Lung (tissue), 11 donors: ENCODE measurements at regions not wholly inside any gene's neighbourhood (a gene's known extent, or its start where the extent isn't known, plus 50 kb on each side); places are given as distances from the start of the nearest gene placed in this dataset.

Experiments used
- ATAC-seq: fragments of 200-7000 bp; cut with Tn5 transposase; one replicate; pipeline ENCODE4 v1.9.1; 2020; ENCODE audit warnings: moderate number of reproducible peaks; ENCODE audit not compliant: insufficient read depth, low FRiP score
- DNase-seq, 3 donors: peaks; one replicate each; pipeline ENCODE4 v3.0.0-alpha.2; 2013 to 2017
- H3K27ac ChIP-seq, 2 donors: one replicate each; pipeline ENCODE4 v1.5.1; 2013; ENCODE audit warnings: mild to moderate bottlenecking in 2 of 2, moderate library complexity in 2 of 2, control low read depth in 1 of 2, inconsistent platforms in 1 of 2, low read depth in 1 of 2, low read length in 1 of 2
- H3K27me3 ChIP-seq, 3 donors: one replicate each; pipeline ENCODE4 v1.5.1; 2013; ENCODE audit warnings: low read length in 2 of 3; ENCODE audit not compliant: control insufficient read depth in 3 of 3, insufficient read depth in 3 of 3
- H3K36me3 ChIP-seq, 4 donors: one replicate each; pipeline ENCODE4 v1.5.1; 2013; ENCODE audit warnings: low read length in 4 of 4, mild to moderate bottlenecking in 1 of 4, moderate library complexity in 1 of 4; ENCODE audit not compliant: control insufficient read depth in 4 of 4, insufficient read depth in 4 of 4
- H3K4me1 ChIP-seq, 5 donors: one replicate each; pipeline ENCODE4 v1.5.1; 2013; ENCODE audit warnings: low read length in 5 of 5, mild to moderate bottlenecking in 2 of 5, moderate library complexity in 1 of 5; ENCODE audit not compliant: control insufficient read depth in 5 of 5, insufficient read depth in 5 of 5
- H3K4me3 ChIP-seq: one replicate; pipeline ENCODE4 v1.5.1; 2013; ENCODE audit warnings: mild to moderate bottlenecking, control low read depth, moderate library complexity
- H3K9ac ChIP-seq, 2 donors: one replicate each; pipeline ENCODE4 v1.5.1; 2013; ENCODE audit warnings: low read length in 2 of 2, control low read depth in 1 of 2; ENCODE audit not compliant: insufficient read depth in 1 of 2
- H3K9me3 ChIP-seq, 4 donors: one replicate each; pipeline ENCODE4 v1.5.1; 2013; ENCODE audit warnings: low read length in 3 of 4, mild to moderate bottlenecking in 1 of 4, moderate library complexity in 1 of 4; ENCODE audit not compliant: control insufficient read depth in 4 of 4, insufficient read depth in 3 of 4
- CTCF ChIP-seq: IDR thresholded peaks from 2 replicates; pipeline ENCODE4 v1.5.1; 2012; ENCODE audit warnings: mild to moderate bottlenecking; ENCODE audit errors: control extremely low read depth, extremely low read depth
- WGBS, 2 donors: extraction: QIAGEN DNeasy Blood & Tissue Kit; methylation state at CpG; one replicate each; pipeline ENCODE4 v1.1.7; 2013; 5-methylcytosine and 5-hydroxymethylcytosine counted together
- donor health status: control.
- donor health status: control.
- donor health status: Bipolar disorder and iron deficiency.
- donor health status: healthy.
- donor health status: DM: yes; HTN: yes; CAD: no.

DNA sequence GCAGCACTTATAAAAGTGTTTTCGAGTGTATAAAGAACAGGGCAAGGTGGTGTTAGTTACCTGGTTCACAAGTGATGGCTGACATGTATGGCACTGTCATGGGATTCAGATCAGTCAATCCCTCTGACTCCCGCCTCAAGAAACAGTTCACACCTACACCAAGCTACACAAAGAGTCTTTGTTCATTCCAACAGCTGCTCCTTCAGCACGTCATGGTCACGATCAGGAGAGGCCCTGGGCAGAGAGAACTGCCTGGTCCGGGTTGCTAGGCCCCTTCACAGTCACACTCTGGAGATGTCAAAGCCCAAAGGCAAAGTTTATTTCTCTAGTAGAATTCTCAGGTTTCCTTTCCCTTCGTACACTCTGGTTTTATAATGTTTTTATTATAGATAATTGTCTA lies 426.7 kb downstream of the ZSWIM6 start:
- Histone ChIP-seq H3K9ac (no peak overlapping the region), H3K27me3 (no peaks in the 10 kb centered on the region), H3K4me1 (no peaks in the 10 kb centered on the region), H3K36me3 (no peaks in the 10 kb centered on the region), H3K27ac (no peak overlapping the region), H3K4me3 (no peak overlapping the region), H3K9me3 (no peaks in the 10 kb centered on the region)
- ATAC-seq: no peak
- peak in 2 of 3 donors; percentile 31 to 36 for DNase-seq
- whole genome bisulfite sequencing, 2 donors: 76 to 80% methylated on average over 6 of the region's 6 CpGs
- no peak for TF ChIP-seq CTCF

- Histone ChIP-seq H3K27ac (no peak overlapping the region), H3K9ac (no peak overlapping the region), H3K9me3 (peaks cover 0 to 10% (median 2%) of the 10 kb centered on the region in 4 donors), H3K27me3 (no peaks in the 10 kb centered on the region), H3K4me1 (no peaks in the 10 kb centered on the region), H3K4me3 (no peak overlapping the region), H3K36me3 (no peaks in the 10 kb centered on the region)
- WGBS, 2 donors: 66 to 87% methylated on average over 1 of the region's 1 CpG
- DNase-seq (no peak), ATAC-seq (no peak)
- TF ChIP-seq CTCF: no peak
These were observed 433.4 kb downstream of the ZSWIM6 start for GRCh38 chr5:61765471-61765870.

DNA sequence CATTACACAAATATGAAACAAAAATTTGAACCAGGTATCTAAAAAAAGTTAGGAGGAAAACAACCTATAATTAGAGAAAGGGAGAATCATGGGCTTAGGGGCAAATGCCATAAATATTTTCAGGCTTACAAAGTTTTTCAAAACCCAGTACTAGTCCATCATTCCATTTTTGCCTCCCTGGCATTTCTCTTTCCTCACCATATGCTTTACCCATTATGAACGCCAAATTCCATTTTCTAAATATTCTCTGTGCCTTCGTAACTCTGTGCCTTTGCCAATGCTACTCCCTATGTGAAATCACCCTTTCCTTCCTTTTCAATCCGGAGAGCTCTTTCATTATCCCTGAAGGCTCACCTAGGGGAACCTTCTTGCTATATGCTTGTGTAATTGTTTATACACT lies 434.1 kb downstream of the ZSWIM6 start:
- 75 to 83% methylated on average over 3 of the region's 3 CpGs for WGBS, 2 donors
- H3K9me3 ChIP-seq: peaks cover 0 to 10% (median 3%) of the 10 kb centered on the region in 4 donors
- no peak for ATAC-seq
- peaks cover 0 to 1% (median 0%) of the 10 kb centered on the region in 5 donors for H3K4me1 ChIP-seq
- no peak overlapping the region for H3K4me3 ChIP-seq
- H3K27me3 ChIP-seq: no peaks in the 10 kb centered on the region
- no peaks in the 10 kb centered on the region for H3K36me3 ChIP-seq
- no peak overlapping the region for H3K27ac ChIP-seq
- TF ChIP-seq CTCF: no peak
- no peak for DNase-seq
- H3K9ac ChIP-seq: no peak overlapping the region
